ENCODE measurements at regions not wholly inside any gene's neighbourhood (a gene's known extent, or its start where the extent isn't known, plus 50 kb on each side); places are given as distances from the start of the nearest gene placed in this dataset.

- H4K20me1 ChIP-seq (ENCODE audit: control insufficient read depth, extremely low read depth, insufficient read depth, low read length), result no peaks in the 10 kb centered on the region
- H3K27me3 ChIP-seq (ENCODE audit: control insufficient read depth, extremely low read depth, insufficient read depth, low read length), result no peaks in the 10 kb centered on the region
- no peaks in the 10 kb centered on the region for H3K36me3 ChIP-seq (ENCODE audit: control insufficient read depth in 2 of 2, extremely low read depth in 1 of 2, insufficient read depth in 2 of 2, low read length in 2 of 2)
- no peaks in the 10 kb centered on the region for H3K9me1 ChIP-seq (ENCODE audit: control insufficient read depth, extremely low read depth, insufficient read depth, low read length)
- DNase-seq (ENCODE audit: low read depth, low spot score) (no peak), FAIRE-seq (no peak)
- no peak overlapping the region for H2AFZ ChIP-seq (ENCODE audit: control insufficient read depth, low read length)
- no peak overlapping the region for H3K9ac ChIP-seq (ENCODE audit: control insufficient read depth, extremely low read depth, insufficient read depth, low read length)
- no peak overlapping the region for H3K27ac ChIP-seq (ENCODE audit: control insufficient read depth, insufficient read depth, low read length)
- H3K4me3 ChIP-seq (ENCODE audit: control insufficient read depth in 2 of 3, extremely low read depth in 1 of 3, insufficient read depth in 2 of 3, low read depth in 1 of 3, low read length in 3 of 3), result no peak overlapping the region
- no peaks in the 10 kb centered on the region for H3K79me2 ChIP-seq (ENCODE audit: control insufficient read depth, insufficient read depth, low read length)
- no peaks in the 10 kb centered on the region for H3K4me1 ChIP-seq (ENCODE audit: control insufficient read depth, extremely low read depth, insufficient read depth, low read length)
- H3K4me2 ChIP-seq (ENCODE audit: control insufficient read depth, extremely low read depth, insufficient read depth, low read depth, low read length), result no peak overlapping the region
- dilution Hi-C loops (cut with MboI; ENCODE audit: extremely low pct_ligation_motif_present, low sequenced_read_pairs), result no loop called here
- H3K9me3 ChIP-seq (ENCODE audit: control insufficient read depth, low read depth, low read length), result no peaks in the 10 kb centered on the region
- no peak for TF ChIP-seq EZH2 (IDR thresholded peaks at IDR 0.05; ENCODE audit: low read length)
- TF ChIP-seq, protein P1, sequence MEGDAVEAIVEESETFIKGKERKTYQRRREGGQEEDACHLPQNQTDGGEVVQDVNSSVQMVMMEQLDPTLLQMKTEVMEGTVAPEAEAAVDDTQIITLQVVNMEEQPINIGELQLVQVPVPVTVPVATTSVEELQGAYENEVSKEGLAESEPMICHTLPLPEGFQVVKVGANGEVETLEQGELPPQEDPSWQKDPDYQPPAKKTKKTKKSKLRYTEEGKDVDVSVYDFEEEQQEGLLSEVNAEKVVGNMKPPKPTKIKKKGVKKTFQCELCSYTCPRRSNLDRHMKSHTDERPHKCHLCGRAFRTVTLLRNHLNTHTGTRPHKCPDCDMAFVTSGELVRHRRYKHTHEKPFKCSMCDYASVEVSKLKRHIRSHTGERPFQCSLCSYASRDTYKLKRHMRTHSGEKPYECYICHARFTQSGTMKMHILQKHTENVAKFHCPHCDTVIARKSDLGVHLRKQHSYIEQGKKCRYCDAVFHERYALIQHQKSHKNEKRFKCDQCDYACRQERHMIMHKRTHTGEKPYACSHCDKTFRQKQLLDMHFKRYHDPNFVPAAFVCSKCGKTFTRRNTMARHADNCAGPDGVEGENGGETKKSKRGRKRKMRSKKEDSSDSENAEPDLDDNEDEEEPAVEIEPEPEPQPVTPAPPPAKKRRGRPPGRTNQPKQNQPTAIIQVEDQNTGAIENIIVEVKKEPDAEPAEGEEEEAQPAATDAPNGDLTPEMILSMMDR (optimal IDR thresholded peaks at IDR 0.05 in 1 of 3, IDR thresholded peaks at IDR 0.05 in 1 of 3, conservative IDR thresholded peaks at IDR 0.05 in 1 of 3; ENCODE audit: extremely low read depth in 1 of 3, insufficient read depth in 2 of 3, low read length in 3 of 3), result no peak
Observed at GRCh38 chr3:25074149-25074548, 353.9 kb upstream of the RARB start.

DNA sequence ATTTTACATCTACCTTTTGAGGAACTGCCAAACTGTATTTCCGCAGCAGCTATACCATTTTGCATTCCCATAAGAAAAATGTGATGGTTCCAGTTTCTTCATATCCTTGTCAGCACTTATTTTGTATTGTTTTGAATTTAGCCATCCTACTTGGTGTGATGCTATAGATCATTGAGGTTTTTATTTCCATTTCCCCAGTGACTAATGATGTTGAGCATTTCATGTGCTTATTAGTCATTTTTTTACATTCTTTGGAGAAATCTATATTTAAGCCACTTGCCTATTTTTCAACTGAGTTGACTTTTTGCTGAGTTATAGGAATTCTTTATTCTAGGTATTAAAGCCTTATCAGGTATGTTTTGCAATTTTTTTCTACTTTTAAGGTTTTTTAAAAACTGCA, 347.6 kb upstream of the RARB start:
- Histone ChIP-seq H2AFZ (ENCODE audit: control insufficient read depth, low read length) (no peak overlapping the region), H3K4me2 (ENCODE audit: control insufficient read depth, extremely low read depth, insufficient read depth, low read depth, low read length) (no peak overlapping the region), H3K4me1 (ENCODE audit: control insufficient read depth, extremely low read depth, insufficient read depth, low read length) (no peaks in the 10 kb centered on the region), H3K9me3 (ENCODE audit: control insufficient read depth, low read depth, low read length) (no peaks in the 10 kb centered on the region), H3K27me3 (ENCODE audit: control insufficient read depth, extremely low read depth, insufficient read depth, low read length) (no peaks in the 10 kb centered on the region), H3K9ac (ENCODE audit: control insufficient read depth, extremely low read depth, insufficient read depth, low read length) (no peak overlapping the region), H4K20me1 (ENCODE audit: control insufficient read depth, extremely low read depth, insufficient read depth, low read length) (no peaks in the 10 kb centered on the region), H3K36me3 (ENCODE audit: control insufficient read depth in 2 of 2, extremely low read depth in 1 of 2, insufficient read depth in 2 of 2, low read length in 2 of 2) (no peaks in the 10 kb centered on the region), H3K27ac (ENCODE audit: control insufficient read depth, insufficient read depth, low read length) (no peak overlapping the region), H3K79me2 (ENCODE audit: control insufficient read depth, insufficient read depth, low read length) (no peaks in the 10 kb centered on the region), H3K4me3 (ENCODE audit: control insufficient read depth in 2 of 3, extremely low read depth in 1 of 3, insufficient read depth in 2 of 3, low read depth in 1 of 3, low read length in 3 of 3) (no peak overlapping the region), H3K9me1 (ENCODE audit: control insufficient read depth, extremely low read depth, insufficient read depth, low read length) (no peaks in the 10 kb centered on the region)
- DNase-seq (ENCODE audit: low read depth, low spot score), result no peak
- dilution Hi-C loops (cut with MboI; ENCODE audit: extremely low pct_ligation_motif_present, low sequenced_read_pairs), result no loop called here
- FAIRE-seq, result no peak
- TF ChIP-seq EZH2 (IDR thresholded peaks at IDR 0.05; ENCODE audit: low read length), result no peak
- TF ChIP-seq, protein P1 (optimal IDR thresholded peaks at IDR 0.05 in 1 of 3, IDR thresholded peaks at IDR 0.05 in 1 of 3, conservative IDR thresholded peaks at IDR 0.05 in 1 of 3; ENCODE audit: extremely low read depth in 1 of 3, insufficient read depth in 2 of 3, low read length in 3 of 3), result no peak
